GM20000 (cell line): ENCODE measurements at regions not wholly inside any gene's neighbourhood (a gene's known extent, or its start where the extent isn't known, plus 50 kb on each side); places are given as distances from the start of the nearest gene placed in this dataset.

Source experiments
- DNase-seq: peaks from one replicate; pipeline ENCODE4 v3.0.0; 2012; ENCODE audit warnings: low spot score
- CTCF ChIP-seq: IDR thresholded peaks from 2 replicates; pipeline ENCODE4 v1.5.1; 2012; ENCODE audit warnings: mild to moderate bottlenecking, control low read depth; ENCODE audit errors: extremely low read depth, missing control alignments

- no peak for TF ChIP-seq CTCF
- no peak for DNase-seq
These were observed 56.7 kb upstream of the SLC7A11 start for GRCh38 chr4:138298866-138299265.

GRCh38 chr4:138298431-138298830 is 56.3 kb upstream of the SLC7A11 start:
- DNase-seq = no peak
- TF ChIP-seq CTCF = no peak

GRCh38 chr4:138297743-138298405 is 55.7 kb upstream of the SLC7A11 start:
- DNase-seq = no peak
- no peak for TF ChIP-seq CTCF

GRCh38 chr4:138292321-138292720 is 50.2 kb upstream of the SLC7A11 start:
- no peak for TF ChIP-seq CTCF
- DNase-seq = no peak
